HG02852 (cell line): ENCODE measurements at regions not wholly inside any gene's neighbourhood (a gene's known extent, or its start where the extent isn't known, plus 50 kb on each side); places are given as distances from the start of the nearest gene placed in this dataset.

Source experiments
- ATAC-seq: cut with Tn5 transposase; IDR thresholded peaks from one replicate; pipeline ENCODE4 v1.9.1; 2021; ENCODE audit warnings: mild to moderate bottlenecking, moderate library complexity; ENCODE audit not compliant: unreplicated experiment

GRCh38 chr10:62545160-62546066 lies 171.2 kb downstream of the ZNF365 start:
- no peak for ATAC-seq

GRCh38 chr10:62548686-62549085 lies 174.5 kb downstream of the ZNF365 start:
- no peak for ATAC-seq

DNA sequence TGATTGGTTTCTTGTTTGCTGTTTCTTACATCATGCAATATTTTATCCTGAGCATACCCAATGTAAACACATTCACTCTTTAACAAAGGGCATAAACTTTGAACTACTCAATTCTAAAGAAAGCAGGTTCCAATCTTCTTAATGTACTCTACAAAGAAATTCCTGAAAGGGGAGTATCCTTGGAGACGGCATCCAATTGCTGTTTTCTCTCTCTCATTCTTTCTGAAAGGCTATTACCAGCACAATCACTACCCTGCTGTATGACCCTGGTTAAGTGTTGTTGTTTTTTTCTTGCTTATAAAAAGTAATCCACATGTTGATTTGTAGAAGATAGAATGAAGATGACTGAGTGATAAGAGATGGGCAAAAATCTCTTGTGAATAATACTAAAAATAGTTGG lies 176.0 kb downstream of the ZNF365 start:
- ATAC-seq = no peak

DNA sequence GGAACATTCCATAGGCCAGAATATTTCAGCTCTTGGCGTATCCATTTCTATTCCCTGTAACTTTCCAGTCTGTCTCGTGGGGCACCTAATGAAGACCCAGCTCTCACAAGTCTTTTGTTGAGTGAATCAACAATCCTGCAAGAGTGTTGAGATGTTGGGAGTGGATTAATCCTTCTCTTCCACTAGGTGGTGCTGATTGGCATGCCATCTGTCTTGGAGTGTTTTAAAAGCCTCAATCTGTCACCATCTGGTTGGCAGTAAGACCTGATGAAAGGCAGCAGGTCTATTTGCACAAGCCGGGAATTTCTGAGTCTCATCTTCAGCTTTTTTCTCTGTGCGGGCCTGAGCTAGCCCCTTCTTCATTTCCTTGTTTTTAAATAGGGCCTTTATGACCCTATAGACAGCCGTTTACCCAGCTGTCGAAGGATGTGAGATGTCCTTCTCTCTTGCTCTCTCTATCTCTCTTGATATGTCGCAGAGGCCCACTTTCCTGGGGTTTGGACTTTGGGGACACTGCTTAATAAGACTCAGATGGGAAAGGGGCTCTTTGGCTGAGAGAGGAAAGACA lies 180.5 kb downstream of the ZNF365 start:
- no peak for ATAC-seq

- ATAC-seq = no peak
These were observed 185.5 kb downstream of the ZNF365 start for GRCh38 chr10:62559481-62560200.

DNA sequence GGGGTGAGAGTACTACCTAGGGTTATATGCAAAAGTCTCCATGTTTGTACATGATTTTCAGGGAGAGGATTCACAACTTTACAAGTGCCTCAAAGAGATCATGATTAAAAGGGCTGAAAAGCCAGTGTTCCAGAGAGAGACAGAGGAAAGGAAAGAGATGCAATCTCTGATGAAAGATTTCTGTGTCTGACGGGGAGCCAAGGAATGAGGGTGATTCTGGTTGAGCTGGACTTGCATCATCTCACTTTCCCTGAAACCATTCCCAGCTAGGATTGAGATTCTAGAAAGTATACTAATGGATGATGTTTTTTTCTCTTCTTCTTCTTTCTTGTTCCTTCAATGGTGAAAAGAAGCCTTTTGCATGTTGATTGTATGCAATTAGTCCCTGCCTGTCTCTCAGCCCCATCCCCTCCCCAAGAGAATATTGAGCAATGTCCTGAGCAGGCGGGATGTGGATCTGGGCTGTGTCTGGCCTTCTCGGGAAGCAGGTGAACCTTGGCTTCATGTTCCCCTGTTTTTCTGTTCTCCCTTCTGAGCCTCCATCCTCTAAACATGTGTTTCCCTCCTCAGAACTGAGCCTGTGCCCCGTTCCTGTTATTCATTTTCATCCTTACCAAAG lies 186.1 kb downstream of the ZNF365 start:
- ATAC-seq = no peak

DNA sequence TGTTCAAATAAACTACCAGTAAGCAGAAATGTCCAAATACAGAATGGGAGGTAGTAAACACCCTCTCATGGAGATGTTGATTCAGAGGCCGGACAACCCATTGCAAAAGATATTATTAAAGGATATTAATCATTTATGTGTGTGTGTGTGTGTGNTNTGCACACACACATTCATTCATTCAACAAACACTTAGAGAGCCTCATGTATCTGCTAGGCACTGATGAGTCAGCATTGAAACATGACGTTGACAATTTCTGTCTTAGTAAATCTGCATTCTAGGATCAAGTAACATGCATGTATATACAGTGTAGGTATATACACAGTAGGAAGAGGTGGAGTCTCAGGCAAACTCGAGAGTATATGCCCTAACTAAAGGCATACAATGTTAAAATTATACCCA lies 187.0 kb downstream of the ZNF365 start:
- no peak for ATAC-seq

GRCh38 chr10:62562101-62562500 lies 187.9 kb downstream of the ZNF365 start:
- no peak for ATAC-seq

GRCh38 chr10:62562795-62563194 lies 188.6 kb downstream of the ZNF365 start:
- ATAC-seq = no peak

GRCh38 chr10:62573929-62574328 lies 199.8 kb downstream of the ZNF365 start:
- ATAC-seq = no peak

- ATAC-seq = no peak
These were observed 202.9 kb downstream of the ZNF365 start for GRCh38 chr10:62577076-62577475.

DNA sequence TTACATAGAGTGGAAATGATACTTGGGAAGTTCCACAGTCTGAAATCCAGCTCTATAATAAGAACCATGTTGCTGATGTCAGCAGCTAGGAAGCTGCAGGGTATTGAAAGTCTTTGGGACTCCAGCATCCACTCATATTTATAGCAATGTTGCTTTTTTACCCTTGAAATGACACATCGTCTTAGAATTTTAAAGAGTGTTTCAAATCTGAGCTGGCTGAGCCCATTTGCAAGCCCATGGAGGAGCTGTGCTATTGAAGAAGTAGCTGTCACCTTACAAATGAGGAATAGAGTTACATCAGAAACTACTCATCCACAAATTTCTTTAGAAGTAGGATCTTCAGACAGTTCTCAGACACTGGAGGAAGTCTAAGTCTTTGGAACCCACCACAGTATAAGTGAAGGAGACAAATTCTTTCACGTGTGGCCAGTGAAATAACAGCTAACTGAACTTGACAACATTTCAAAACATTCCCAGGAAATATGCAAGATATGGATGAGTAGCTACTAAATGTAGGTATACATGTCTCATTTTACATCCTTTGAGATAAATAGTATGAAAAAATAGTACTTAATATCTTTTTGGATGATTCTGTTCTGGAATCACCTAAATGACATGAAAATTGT lies 203.6 kb downstream of the ZNF365 start:
- no peak for ATAC-seq

DNA sequence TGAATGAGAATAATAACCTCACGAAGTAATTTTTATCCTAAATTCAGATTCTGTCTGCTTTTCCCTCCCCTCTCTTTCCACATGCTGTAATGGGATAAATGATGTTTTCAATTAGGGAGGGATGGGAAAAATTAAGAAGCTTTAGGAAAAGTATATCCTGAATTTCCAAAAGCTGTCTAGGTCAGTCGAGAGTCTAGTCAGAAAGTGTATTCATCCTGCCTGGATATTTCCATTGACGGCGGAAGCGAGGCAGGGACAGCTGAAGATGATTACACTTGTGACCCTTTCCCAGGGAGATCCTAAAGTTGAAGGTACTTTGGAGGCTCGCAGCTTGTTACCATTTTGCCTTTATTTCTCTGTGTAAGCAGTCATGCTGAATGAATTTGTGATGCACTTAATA lies 204.1 kb downstream of the ZNF365 start:
- ATAC-seq = no peak

GRCh38 chr10:62578916-62579315 lies 204.7 kb downstream of the ZNF365 start:
- no peak for ATAC-seq

- ATAC-seq = no peak
These were observed 206.2 kb downstream of the ZNF365 start for GRCh38 chr10:62580396-62580795.

GRCh38 chr10:62581351-62581750 lies 207.2 kb downstream of the ZNF365 start:
- no peak for ATAC-seq

DNA sequence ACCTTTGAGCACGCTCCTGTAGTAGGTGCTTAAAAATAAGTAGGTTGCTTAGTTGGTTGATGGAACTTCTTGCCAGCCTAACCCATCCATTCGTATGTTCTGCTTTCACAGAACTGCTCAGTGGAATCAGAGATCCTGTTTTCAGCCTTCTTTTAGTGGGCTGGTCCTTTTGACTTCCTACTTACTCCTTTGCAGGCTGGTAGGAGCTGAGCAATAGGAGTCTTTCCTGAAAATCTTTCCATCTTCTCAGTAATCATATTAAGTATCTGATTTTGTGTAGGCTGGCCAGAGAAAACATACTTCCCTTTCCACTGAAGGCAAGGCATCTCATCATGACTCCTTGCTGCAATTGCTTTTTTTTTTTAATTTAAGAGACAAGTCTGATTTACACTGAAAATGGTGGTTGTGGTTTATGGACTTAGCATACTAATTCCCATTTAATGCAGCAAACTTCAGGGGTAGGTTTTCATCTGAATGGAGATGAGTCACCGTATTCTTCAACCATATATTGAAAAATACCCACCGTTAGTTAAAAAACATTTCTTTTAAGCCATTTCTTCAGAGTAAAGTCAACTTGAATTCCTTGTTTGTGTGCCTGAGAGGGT lies 208.0 kb downstream of the ZNF365 start:
- no peak for ATAC-seq

- no peak for ATAC-seq
These were observed 208.6 kb downstream of the ZNF365 start for GRCh38 chr10:62582804-62583208.

DNA sequence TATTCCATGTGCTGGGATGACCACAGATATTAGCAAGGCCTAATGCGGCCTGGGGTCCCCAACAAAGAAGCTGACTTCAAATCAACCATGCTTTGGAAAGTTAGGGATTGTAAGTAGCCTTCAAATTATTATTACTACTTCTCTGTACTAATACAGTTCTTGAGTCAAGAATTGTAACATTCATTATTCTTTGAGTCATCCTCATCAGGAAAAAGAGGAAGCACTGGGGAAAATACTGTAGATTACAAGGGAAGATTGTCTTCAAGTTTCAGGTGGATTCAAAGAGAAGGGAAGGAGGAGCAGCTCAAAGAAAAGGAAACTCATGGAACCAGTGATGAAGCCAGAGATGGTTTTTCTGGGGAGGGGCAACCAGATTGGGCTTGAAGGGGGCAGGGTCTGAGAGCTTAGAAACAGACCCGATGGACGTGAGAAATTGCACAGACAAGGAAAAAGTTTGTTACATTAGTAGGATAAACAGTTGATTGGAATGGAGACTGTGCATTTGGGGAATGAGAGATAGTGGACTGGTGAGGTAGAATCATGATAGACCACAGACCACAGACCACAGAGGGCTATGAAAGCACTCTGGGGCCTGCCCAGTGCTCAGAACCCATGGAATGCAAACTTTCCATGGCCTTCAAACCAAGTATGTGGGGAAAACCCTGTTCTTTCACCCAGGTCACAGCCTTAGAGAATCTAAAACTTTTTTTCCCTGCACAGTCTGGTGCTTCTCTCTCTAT lies 209.9 kb downstream of the ZNF365 start:
- ATAC-seq = no peak

GRCh38 chr10:62584731-62585130 lies 210.6 kb downstream of the ZNF365 start:
- ATAC-seq = no peak
